ENCODE measurements at regions not wholly inside any gene's neighbourhood (a gene's known extent, or its start where the extent isn't known, plus 50 kb on each side); places are given as distances from the start of the nearest gene placed in this dataset.
A peak's percentile ranks its signal among the peaks of the same experiment; 100 is the strongest.

- Histone ChIP-seq H3K36me3 (ENCODE audit: insufficient read depth, low read length) (no peaks in the 10 kb centered on the region), H3K27ac (ENCODE audit: low read depth, low read length, poor library complexity, severe bottlenecking) (no peak overlapping the region), H2AFZ (ENCODE audit: low read length) (no peak overlapping the region), H3K9me2 (ENCODE audit: insufficient read depth, low read length) (no peaks in the 10 kb centered on the region), H4K20me1 (ENCODE audit: insufficient read depth, low read length) (no peaks in the 10 kb centered on the region), H3K4me2 (ENCODE audit: low read length) (no peak overlapping the region), H3K4me3 (ENCODE audit: low read depth, low read length, poor library complexity, severe bottlenecking) (no peak overlapping the region), H3K79me2 (ENCODE audit: insufficient read depth, low read depth, low read length) (no peaks in the 10 kb centered on the region), H3K4me1 (ENCODE audit: insufficient read depth, low read length, poor library complexity, severe bottlenecking) (peaks cover 4% of the 10 kb centered on the region), H3K9me3 (ENCODE audit: low read length) (no peaks in the 10 kb centered on the region)
- intact Hi-C loops (cut with micrococcal nuclease; ENCODE audit: unreplicated experiment) = no loop called here
- peak; percentile 28 for DNase-seq (ENCODE audit: low spot score)
- TF ChIP-seq EZH2phosphoT487 (IDR thresholded peaks at IDR 0.05; ENCODE audit: borderline replicate concordance, low read depth, low read length) (no peak), CTCF (conservative IDR thresholded peaks at IDR 0.05; ENCODE audit: low read length) (no peak)
- ChIA-PET CTCF (ENCODE audit: unreplicated experiment) (no interaction called here), POLR2A (no interaction called here)
- BruUV-seq (replicated peaks) = no TSS peak
Measured at GRCh38 chr2:41836948-41837347, 210.9 kb upstream of the PKDCC start.

DNA sequence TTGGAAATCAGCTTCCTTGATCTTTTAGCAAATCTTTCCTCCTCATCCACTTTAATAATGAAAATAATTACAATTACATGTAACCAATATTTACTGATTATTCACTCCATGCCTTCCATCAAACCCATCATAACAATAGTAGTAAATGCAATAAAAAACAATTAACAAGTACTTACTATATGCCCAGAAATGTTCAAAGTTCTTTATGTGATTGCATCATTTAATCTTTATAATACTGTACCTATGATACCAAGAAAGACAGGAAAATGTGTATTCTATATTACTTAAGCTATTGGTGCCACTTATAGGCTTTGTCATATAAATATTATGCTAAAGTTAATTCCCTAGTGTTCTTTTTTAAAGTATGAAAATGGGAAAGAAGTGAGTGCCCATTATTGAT is 210.2 kb upstream of the PKDCC start:
- Histone ChIP-seq H3K36me3 (ENCODE audit: insufficient read depth, low read length) (no peaks in the 10 kb centered on the region), H3K9me2 (ENCODE audit: insufficient read depth, low read length) (no peaks in the 10 kb centered on the region), H3K4me1 (ENCODE audit: insufficient read depth, low read length, poor library complexity, severe bottlenecking) (peaks cover 4% of the 10 kb centered on the region), H4K20me1 (ENCODE audit: insufficient read depth, low read length) (no peaks in the 10 kb centered on the region), H2AFZ (ENCODE audit: low read length) (no peak overlapping the region), H3K4me2 (ENCODE audit: low read length) (no peak overlapping the region), H3K79me2 (ENCODE audit: insufficient read depth, low read depth, low read length) (no peaks in the 10 kb centered on the region), H3K27ac (ENCODE audit: low read depth, low read length, poor library complexity, severe bottlenecking) (no peak overlapping the region), H3K9me3 (ENCODE audit: low read length) (no peaks in the 10 kb centered on the region), H3K4me3 (ENCODE audit: low read depth, low read length, poor library complexity, severe bottlenecking) (no peak overlapping the region)
- CTCF ChIA-PET (ENCODE audit: unreplicated experiment) = no interaction called here
- no peak for DNase-seq (ENCODE audit: low spot score)
- POLR2A ChIA-PET = no interaction called here
- TF ChIP-seq EZH2phosphoT487 (IDR thresholded peaks at IDR 0.05; ENCODE audit: borderline replicate concordance, low read depth, low read length) (no peak), CTCF (conservative IDR thresholded peaks at IDR 0.05; ENCODE audit: low read length) (no peak)
- intact Hi-C loops (cut with micrococcal nuclease; ENCODE audit: unreplicated experiment) = no loop called here
- no TSS peak for BruUV-seq (replicated peaks)

DNA sequence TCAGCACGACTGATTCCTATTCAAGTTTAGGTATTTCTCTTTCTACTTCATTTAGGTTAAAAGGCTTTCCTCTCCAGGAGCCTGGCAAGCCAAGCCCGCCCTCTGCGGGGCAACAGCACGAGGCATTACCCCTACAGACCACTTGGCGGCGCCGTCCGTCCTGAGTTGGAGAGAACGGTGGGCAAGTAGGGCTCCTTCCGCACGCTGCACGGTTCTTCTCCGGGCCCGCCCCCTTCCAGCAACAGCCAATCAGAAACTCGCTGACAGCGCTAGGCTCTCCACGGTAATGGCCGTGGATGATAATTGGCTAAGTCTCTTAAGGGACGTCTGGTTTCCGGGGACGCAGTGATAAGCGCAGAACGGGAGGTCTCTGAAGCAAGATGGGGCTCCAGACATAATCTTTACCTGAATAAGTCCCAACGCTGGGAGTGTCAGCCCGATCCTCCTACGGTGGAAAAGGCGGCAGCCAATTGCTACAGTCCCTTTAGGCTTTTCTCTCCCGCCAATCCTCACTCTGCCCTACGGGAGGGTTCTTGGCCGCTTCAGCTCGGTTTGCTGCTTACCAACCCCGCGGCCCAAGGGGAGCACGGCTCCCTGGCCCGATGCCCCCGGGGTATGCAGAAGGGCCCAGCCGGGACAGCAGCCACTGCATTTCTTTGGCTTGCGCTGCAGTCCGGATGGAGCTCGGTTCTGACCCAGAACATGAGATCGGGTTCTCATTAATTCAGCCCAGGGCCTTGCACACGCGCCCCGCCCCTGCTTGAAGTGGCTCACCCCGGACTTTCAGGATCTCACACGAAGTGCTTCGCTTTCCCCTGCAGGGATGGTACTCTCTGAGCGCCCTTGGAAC is 206.9 kb upstream of the PKDCC start:
- no peaks in the 10 kb centered on the region for H3K79me2 ChIP-seq (ENCODE audit: insufficient read depth, low read depth, low read length)
- peak overlapping the region; percentile 94 for H2AFZ ChIP-seq (ENCODE audit: low read length)
- no peaks in the 10 kb centered on the region for H3K9me2 ChIP-seq (ENCODE audit: insufficient read depth, low read length)
- ChIA-PET POLR2A (no interaction called here), CTCF (ENCODE audit: unreplicated experiment) (no interaction called here)
- peak overlapping the region; percentile 56 for H3K4me2 ChIP-seq (ENCODE audit: low read length)
- H4K20me1 ChIP-seq (ENCODE audit: insufficient read depth, low read length) = no peaks in the 10 kb centered on the region
- no TSS peak for BruUV-seq (replicated peaks)
- peak overlapping the region; percentile 67 for H3K4me3 ChIP-seq (ENCODE audit: low read depth, low read length, poor library complexity, severe bottlenecking)
- TF ChIP-seq CTCF (conservative IDR thresholded peaks at IDR 0.05; ENCODE audit: low read length) (peak; percentile 93), EZH2phosphoT487 (IDR thresholded peaks at IDR 0.05; ENCODE audit: borderline replicate concordance, low read depth, low read length) (no peak)
- H3K4me1 ChIP-seq (ENCODE audit: insufficient read depth, low read length, poor library complexity, severe bottlenecking) = peaks cover 4% of the 10 kb centered on the region
- no peaks in the 10 kb centered on the region for H3K9me3 ChIP-seq (ENCODE audit: low read length)
- peak; percentile 92 for DNase-seq (ENCODE audit: low spot score)
- H3K27ac ChIP-seq (ENCODE audit: low read depth, low read length, poor library complexity, severe bottlenecking) = no peak overlapping the region
- intact Hi-C loops (cut with micrococcal nuclease; ENCODE audit: unreplicated experiment) = loop anchor here (1.0 kb wide), 1 partner anchor 245 kb away; no protein-coding TSS in a partner anchor
- H3K36me3 ChIP-seq (ENCODE audit: insufficient read depth, low read length) = no peaks in the 10 kb centered on the region
